Mesendoderm (in vitro differentiated cells): ENCODE measurements at regions not wholly inside any gene's neighbourhood (a gene's known extent, or its start where the extent isn't known, plus 50 kb on each side); places are given as distances from the start of the nearest gene placed in this dataset.
A peak's percentile ranks its signal among the peaks of the same experiment; 100 is the strongest.

Experiments
- DNase-seq: peaks from one replicate; pipeline ENCODE4 v3.0.0; 2013
- H2AK5ac ChIP-seq: 2 replicates; pipeline ENCODE4 v1.6.1; 2013; ENCODE audit warnings: low read length, inconsistent platforms
- H2BK120ac ChIP-seq: 2 replicates; pipeline ENCODE4 v1.6.1; 2013; ENCODE audit warnings: low read depth, mild to moderate bottlenecking, low read length, moderate library complexity, mixed read lengths
- H2BK15ac ChIP-seq: replicated peaks from 2 replicates; pipeline ENCODE4 v1.6.1; 2013; ENCODE audit warnings: low read depth, mild to moderate bottlenecking, moderate library complexity
- H2BK5ac ChIP-seq: 2 replicates; pipeline ENCODE4 v1.6.1; 2013; ENCODE audit warnings: low read length, inconsistent platforms
- H3K18ac ChIP-seq: 2 replicates; pipeline ENCODE4 v1.6.1; 2013; ENCODE audit warnings: mild to moderate bottlenecking, low read length, mixed read lengths
- H3K23ac ChIP-seq: one replicate; pipeline ENCODE4 v1.6.1; 2013; ENCODE audit warnings: low read length
- H3K27ac ChIP-seq: 2 replicates; pipeline ENCODE4 v1.5.1; 2013; ENCODE audit warnings: low read depth, mild to moderate bottlenecking, inconsistent platforms, low read length, moderate library complexity
- H3K27me3 ChIP-seq: 2 replicates; pipeline ENCODE4 v1.6.1; 2013; ENCODE audit warnings: low read length, control low read depth, mild to moderate bottlenecking, inconsistent platforms; ENCODE audit not compliant: insufficient read depth, poor library complexity
- H3K36me3 ChIP-seq: 2 replicates; pipeline ENCODE4 v1.6.1; 2013; ENCODE audit warnings: low read length, inconsistent platforms; ENCODE audit not compliant: control insufficient read depth, insufficient read depth
- H3K4ac ChIP-seq: one replicate; pipeline ENCODE4 v1.6.1; 2013; ENCODE audit warnings: low read depth, mild to moderate bottlenecking, low read length, moderate library complexity
- H3K4me1 ChIP-seq: 2 replicates; pipeline ENCODE4 v1.6.1; 2013; ENCODE audit warnings: low read depth, low read length, inconsistent platforms; ENCODE audit not compliant: control insufficient read depth
- H3K4me2 ChIP-seq: 2 replicates; pipeline ENCODE4 v1.6.1; 2013; ENCODE audit warnings: low read length
- H3K4me3 ChIP-seq: 2 replicates; pipeline ENCODE4 v1.5.1; 2013; ENCODE audit warnings: mild to moderate bottlenecking, low read length
- H3K56ac ChIP-seq: one replicate; pipeline ENCODE4 v1.6.1; 2013; ENCODE audit warnings: low read length
- H3K79me1 ChIP-seq: 2 replicates; pipeline ENCODE4 v1.6.1; 2013; ENCODE audit warnings: low read length, inconsistent platforms
- H3K79me2 ChIP-seq: 2 replicates; pipeline ENCODE4 v1.6.1; 2013; ENCODE audit warnings: mild to moderate bottlenecking, low read length; ENCODE audit not compliant: control insufficient read depth, insufficient read depth
- H3K9ac ChIP-seq: 2 replicates; pipeline ENCODE4 v1.6.1; 2013; ENCODE audit warnings: low read length, inconsistent platforms
- H4K5ac ChIP-seq: one replicate; pipeline ENCODE4 v1.6.1; 2013; ENCODE audit warnings: low read length
- H4K8ac ChIP-seq: one replicate; pipeline ENCODE4 v1.6.1; 2013; ENCODE audit warnings: low read depth, mild to moderate bottlenecking, control low read depth, low read length, moderate library complexity
- WGBS: extraction: QIAGEN DNeasy Blood & Tissue Kit; methylation state at CpG from one replicate; pipeline ENCODE4 v1.1.7; 2013; ENCODE audit warnings: low lambda C conversion rate, missing lambda C conversion rate; ENCODE audit not compliant: insufficient coverage; ENCODE audit errors: extremely low coverage; 5-methylcytosine and 5-hydroxymethylcytosine counted together

GRCh38 chr1:5765997-5766913, 226.0 kb downstream of the NPHP4 start:
- H3K18ac ChIP-seq, result no peak overlapping the region
- H2BK120ac ChIP-seq, result no peak overlapping the region
- H2BK5ac ChIP-seq, result no peak overlapping the region
- H3K23ac ChIP-seq, result no peak overlapping the region
- H3K27ac ChIP-seq, result no peak overlapping the region
- no peaks in the 10 kb centered on the region for H3K79me1 ChIP-seq
- H3K27me3 ChIP-seq, result no peaks in the 10 kb centered on the region
- H3K4me2 ChIP-seq, result no peak overlapping the region
- H3K56ac ChIP-seq, result no peak overlapping the region
- H3K4me3 ChIP-seq, result no peak overlapping the region
- peak overlapping the region; percentile 43 for H2AK5ac ChIP-seq
- H3K4ac ChIP-seq, result no peak overlapping the region
- no peak for DNase-seq
- no peak overlapping the region for H4K5ac ChIP-seq
- no peaks in the 10 kb centered on the region for H3K36me3 ChIP-seq
- no CpG with 5 or more reads among the region's 17 CpGs for WGBS
- no peak overlapping the region for H3K9ac ChIP-seq
- no peak overlapping the region for H2BK15ac ChIP-seq
- H4K8ac ChIP-seq, result no peak overlapping the region
- H3K4me1 ChIP-seq, result peaks cover 3% of the 10 kb centered on the region
- no peaks in the 10 kb centered on the region for H3K79me2 ChIP-seq

GRCh38 chr1:5765483-5765882, 226.7 kb downstream of the NPHP4 start:
- Histone ChIP-seq H3K9ac (no peak overlapping the region), H3K36me3 (no peaks in the 10 kb centered on the region), H3K56ac (peak overlapping the region; percentile 27), H3K4ac (no peak overlapping the region), H2BK120ac (no peak overlapping the region), H3K27ac (no peak overlapping the region), H2BK5ac (no peak overlapping the region), H2AK5ac (no peak overlapping the region), H3K4me1 (no peaks in the 10 kb centered on the region), H4K5ac (no peak overlapping the region), H3K79me2 (no peaks in the 10 kb centered on the region), H4K8ac (no peak overlapping the region), H3K27me3 (no peaks in the 10 kb centered on the region), H3K23ac (no peak overlapping the region), H3K18ac (no peak overlapping the region), H3K79me1 (no peaks in the 10 kb centered on the region), H3K4me3 (no peak overlapping the region), H3K4me2 (no peak overlapping the region), H2BK15ac (no peak overlapping the region)
- no peak for DNase-seq
- no CpG with 5 or more reads among the region's 5 CpGs for WGBS

- H3K27me3 ChIP-seq, result no peaks in the 10 kb centered on the region
- H3K79me2 ChIP-seq, result no peaks in the 10 kb centered on the region
- no peak for DNase-seq
- no peak overlapping the region for H2BK5ac ChIP-seq
- WGBS, result no CpG with 5 or more reads among the region's 10 CpGs
- no peaks in the 10 kb centered on the region for H3K79me1 ChIP-seq
- no peak overlapping the region for H4K8ac ChIP-seq
- H3K9ac ChIP-seq, result no peak overlapping the region
- no peak overlapping the region for H3K4ac ChIP-seq
- no peak overlapping the region for H3K4me3 ChIP-seq
- H4K5ac ChIP-seq, result no peak overlapping the region
- no peak overlapping the region for H2AK5ac ChIP-seq
- no peaks in the 10 kb centered on the region for H3K36me3 ChIP-seq
- H3K27ac ChIP-seq, result no peak overlapping the region
- no peak overlapping the region for H3K4me2 ChIP-seq
- no peak overlapping the region for H2BK120ac ChIP-seq
- no peak overlapping the region for H3K23ac ChIP-seq
- H2BK15ac ChIP-seq, result no peak overlapping the region
- H3K4me1 ChIP-seq, result no peaks in the 10 kb centered on the region
- H3K18ac ChIP-seq, result no peak overlapping the region
- no peak overlapping the region for H3K56ac ChIP-seq
Observed at GRCh38 chr1:5764959-5765358, 227.3 kb downstream of the NPHP4 start.

DNA sequence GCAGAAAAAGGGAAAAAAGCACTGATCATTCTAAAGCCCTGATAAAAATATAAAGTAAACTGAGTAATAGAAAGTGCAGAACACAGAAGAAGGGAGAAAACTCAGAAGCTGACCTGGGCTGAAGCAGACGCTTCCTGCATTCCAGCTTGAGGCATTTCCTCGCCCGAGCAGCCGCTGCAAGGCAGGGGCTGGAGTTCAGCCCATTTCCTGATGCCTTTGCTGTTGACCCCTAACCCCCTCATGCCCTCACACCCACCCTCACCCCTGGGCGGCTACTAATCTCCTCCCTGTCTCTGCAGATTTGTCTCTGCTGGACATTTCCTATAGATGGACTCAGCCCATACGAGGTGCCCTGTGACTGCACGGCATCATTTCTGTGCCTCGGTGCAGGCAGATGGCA, 227.8 kb downstream of the NPHP4 start:
- H3K4me2 ChIP-seq, result no peak overlapping the region
- H2BK5ac ChIP-seq, result no peak overlapping the region
- H3K79me1 ChIP-seq, result no peaks in the 10 kb centered on the region
- H3K36me3 ChIP-seq, result no peaks in the 10 kb centered on the region
- no peak overlapping the region for H2AK5ac ChIP-seq
- no peaks in the 10 kb centered on the region for H3K27me3 ChIP-seq
- no peaks in the 10 kb centered on the region for H3K79me2 ChIP-seq
- no peak overlapping the region for H3K4me3 ChIP-seq
- no peak overlapping the region for H3K9ac ChIP-seq
- H3K4me1 ChIP-seq, result no peaks in the 10 kb centered on the region
- no peak overlapping the region for H3K18ac ChIP-seq
- no peak overlapping the region for H2BK120ac ChIP-seq
- no peak overlapping the region for H2BK15ac ChIP-seq
- H3K27ac ChIP-seq, result no peak overlapping the region
- H3K4ac ChIP-seq, result no peak overlapping the region
- WGBS, result no CpG with 5 or more reads among the region's 8 CpGs
- H3K56ac ChIP-seq, result no peak overlapping the region
- no peak overlapping the region for H4K5ac ChIP-seq
- no peak overlapping the region for H3K23ac ChIP-seq
- no peak overlapping the region for H4K8ac ChIP-seq
- no peak for DNase-seq

GRCh38 chr1:5763696-5764370, 228.4 kb downstream of the NPHP4 start:
- Histone ChIP-seq H3K4me2 (no peak overlapping the region), H3K4ac (no peak overlapping the region), H4K8ac (no peak overlapping the region), H3K23ac (no peak overlapping the region), H3K4me3 (no peak overlapping the region), H2BK120ac (no peak overlapping the region), H3K79me2 (no peaks in the 10 kb centered on the region), H2BK5ac (no peak overlapping the region), H3K79me1 (no peaks in the 10 kb centered on the region), H2AK5ac (no peak overlapping the region), H3K27me3 (no peaks in the 10 kb centered on the region), H4K5ac (no peak overlapping the region), H3K27ac (no peak overlapping the region), H3K4me1 (no peaks in the 10 kb centered on the region), H3K9ac (no peak overlapping the region), H3K36me3 (no peaks in the 10 kb centered on the region), H3K18ac (no peak overlapping the region), H3K56ac (no peak overlapping the region), H2BK15ac (no peak overlapping the region)
- no peak for DNase-seq
- WGBS, result no CpG with 5 or more reads among the region's 8 CpGs
